Naive thymus-derived CD4-positive, alpha-beta T cell (primary cell): ENCODE measurements at regions not wholly inside any gene's neighbourhood (a gene's known extent, or its start where the extent isn't known, plus 50 kb on each side); places are given as distances from the start of the nearest gene placed in this dataset.

Source experiments
- ATAC-seq: fragments of 150-1000 bp; cut with Tn5 transposase; 2 replicates; pipeline ENCODE4 v1.10.0; 2021; ENCODE audit warnings: mild to moderate bottlenecking, moderate library complexity
- CTCF ChIA-PET: fragments of 350-600 bp; sonication (Branson Sonifier 250); formaldehyde crosslinking; loops from one replicate; lab custom pipeline; 2021; ENCODE audit warnings: antibody characterized with exemption; lab: Charles Lee
- POLR2A ChIA-PET: fragments of 350-600 bp; sonication (Branson Sonifier 250); formaldehyde crosslinking; loops from one replicate; lab custom pipeline; 2021; ENCODE audit warnings: antibody characterized with exemption, inconsistent platforms; lab: Charles Lee
- DNase-seq, 9 donors: peaks; one replicate each; pipeline versions ENCODE4 v3.0.0 to v3.0.0-alpha.2; 2020 to 2022; ENCODE audit warnings: mixed read lengths in 1 of 9
- H3K27ac ChIP-seq: one replicate; pipeline ENCODE4 v1.7.0; 2013; ENCODE audit warnings: mild to moderate bottlenecking, low read depth, low read length, moderate library complexity
- H3K27me3 ChIP-seq, 2 donors: one replicate each; pipeline ENCODE4 v1.7.0; 2013; ENCODE audit warnings: low read length in 2 of 2, mild to moderate bottlenecking in 2 of 2, moderate library complexity in 2 of 2; ENCODE audit not compliant: control insufficient read depth in 2 of 2, insufficient read depth in 2 of 2
- H3K36me3 ChIP-seq, 3 experiments: 1 replicate in 2 of 3; 2 replicates in 1 of 3; pipeline ENCODE4 v1.7.0; 2013; ENCODE audit warnings: low read length in 3 of 3, mild to moderate bottlenecking in 3 of 3, moderate library complexity in 1 of 3; ENCODE audit not compliant: insufficient read depth in 3 of 3, control insufficient read depth in 2 of 3
- H3K4me1 ChIP-seq, 2 donors: one replicate each; pipeline ENCODE4 v1.7.0; 2013; ENCODE audit warnings: low read length in 2 of 2, mild to moderate bottlenecking in 2 of 2, moderate library complexity in 1 of 2; ENCODE audit not compliant: control insufficient read depth in 2 of 2, insufficient read depth in 2 of 2
- H3K4me3 ChIP-seq: 2 replicates; pipeline ENCODE4 v1.7.0; 2013; ENCODE audit warnings: mild to moderate bottlenecking, low read length
- H3K9me3 ChIP-seq, 3 experiments: 1 replicate in 2 of 3; 2 replicates in 1 of 3; pipeline ENCODE4 v1.7.0; 2013; ENCODE audit warnings: low read length in 3 of 3; ENCODE audit not compliant: control insufficient read depth in 2 of 3
- H3K27ac Mint-ChIP-seq, 9 donors: one replicate each; pipeline ENCODE4 v1.8.0; 2020 to 2022; ENCODE audit warnings: mixed read lengths in 9 of 9, mild to moderate bottlenecking in 8 of 9, moderate library complexity in 5 of 9, inconsistent platforms in 2 of 9
- H3K27me3 Mint-ChIP-seq, 5 donors: one replicate each; pipeline ENCODE4 v1.8.0; 2021 to 2022; ENCODE audit warnings: mixed read lengths in 5 of 5, mild to moderate bottlenecking in 1 of 5
- H3K36me3 Mint-ChIP-seq, 5 donors: one replicate each; pipeline ENCODE4 v1.8.0; 2020 to 2022; ENCODE audit warnings: mixed read lengths in 5 of 5, mild to moderate bottlenecking in 3 of 5, inconsistent platforms in 1 of 5
- H3K4me1 Mint-ChIP-seq, 7 donors: one replicate each; pipeline ENCODE4 v1.8.0; 2020 to 2022; ENCODE audit warnings: mixed read lengths in 7 of 7, mild to moderate bottlenecking in 3 of 7, inconsistent platforms in 1 of 7
- H3K4me3 Mint-ChIP-seq, 10 donors: one replicate each; pipeline ENCODE4 v1.8.0; 2020 to 2022; ENCODE audit warnings: mild to moderate bottlenecking in 10 of 10, mixed read lengths in 10 of 10, moderate library complexity in 6 of 10, inconsistent platforms in 2 of 10
- H3K9me3 Mint-ChIP-seq, 11 donors: one replicate each; pipeline ENCODE4 v1.8.0; 2020 to 2022; ENCODE audit warnings: mixed read lengths in 11 of 11, mild to moderate bottlenecking in 4 of 11, inconsistent platforms in 1 of 11, moderate library complexity in 1 of 11
- intact Hi-C, 2 donors: fragments of 100-400 bp; cut with micrococcal nuclease; formaldehyde crosslinking; loops; one replicate each; pipeline ENCODE4 v1.15.1; 2023

DNA sequence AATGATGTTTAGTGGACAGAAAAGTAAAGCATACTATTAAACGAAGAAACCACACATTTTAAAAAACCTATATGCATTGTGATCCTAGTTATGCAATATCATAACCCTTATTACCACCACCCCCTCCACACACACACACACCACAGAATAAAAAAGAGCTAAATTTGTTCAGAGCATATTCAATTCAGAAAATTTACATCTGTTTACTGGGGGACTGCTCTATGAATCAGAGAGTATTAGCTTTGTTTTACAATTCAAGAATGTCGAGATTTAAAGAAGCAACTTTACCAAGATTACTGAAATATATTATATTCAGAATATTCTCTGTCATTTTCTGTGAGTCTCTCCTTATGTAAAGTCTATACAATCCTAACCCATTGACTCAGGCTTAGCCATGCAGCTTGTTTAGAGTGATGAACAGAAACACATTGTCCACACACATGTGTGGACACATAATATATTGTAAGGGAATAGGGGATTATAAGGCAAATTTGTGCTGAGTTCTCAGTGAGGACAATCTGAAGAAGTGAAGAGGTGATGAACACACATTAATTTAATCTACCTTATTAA, 369.6 kb upstream of the MARCKS start:
- no peaks in the 10 kb centered on the region for H3K4me1 Mint-ChIP-seq
- H3K27me3 Mint-ChIP-seq, result no peaks in the 10 kb centered on the region
- ChIA-PET CTCF (no interaction called here), POLR2A (no interaction called here)
- ATAC-seq, result no peak
- DNase-seq, result no peak
- no peaks in the 10 kb centered on the region for H3K9me3 Mint-ChIP-seq
- no peak overlapping the region for H3K4me3 Mint-ChIP-seq
- H3K36me3 Mint-ChIP-seq, result no peaks in the 10 kb centered on the region
- Histone ChIP-seq H3K27ac (no peak overlapping the region), H3K36me3 (no peaks in the 10 kb centered on the region), H3K4me3 (no peak overlapping the region), H3K9me3 (no peaks in the 10 kb centered on the region), H3K27me3 (no peaks in the 10 kb centered on the region), H3K4me1 (no peaks in the 10 kb centered on the region)
- H3K27ac Mint-ChIP-seq, result no peak overlapping the region
- intact Hi-C loops, result no loop called here

DNA sequence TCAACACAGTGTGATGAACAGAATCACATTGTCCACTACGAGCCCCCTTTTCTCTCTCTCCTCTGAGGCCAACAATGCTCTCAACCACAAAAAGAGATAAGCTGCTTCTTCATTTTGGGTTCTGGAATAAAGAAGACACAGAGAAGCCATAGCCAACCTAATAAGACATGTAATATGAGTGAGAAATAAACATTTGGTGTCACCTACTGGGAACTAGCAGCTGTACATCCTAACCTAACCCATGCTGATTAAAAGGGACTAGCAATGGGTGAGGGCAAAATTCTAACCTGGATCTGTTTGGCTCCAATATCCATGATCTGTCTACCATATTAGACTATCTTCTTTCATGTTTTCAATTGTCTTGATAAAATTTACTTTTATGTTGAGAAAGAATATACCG, 369.1 kb upstream of the MARCKS start:
- no peaks in the 10 kb centered on the region for H3K9me3 ChIP-seq
- no peak overlapping the region for H3K4me3 ChIP-seq
- no peak for DNase-seq
- ChIA-PET POLR2A (no interaction called here), CTCF (no interaction called here)
- Mint-ChIP-seq H3K4me1 (no peaks in the 10 kb centered on the region), H3K36me3 (no peaks in the 10 kb centered on the region), H3K4me3 (no peak overlapping the region), H3K9me3 (no peaks in the 10 kb centered on the region), H3K27ac (no peak overlapping the region), H3K27me3 (no peaks in the 10 kb centered on the region)
- H3K27me3 ChIP-seq, result no peaks in the 10 kb centered on the region
- no peaks in the 10 kb centered on the region for H3K4me1 ChIP-seq
- no peaks in the 10 kb centered on the region for H3K36me3 ChIP-seq
- intact Hi-C loops, result no loop called here
- no peak overlapping the region for H3K27ac ChIP-seq
- ATAC-seq, result no peak

DNA sequence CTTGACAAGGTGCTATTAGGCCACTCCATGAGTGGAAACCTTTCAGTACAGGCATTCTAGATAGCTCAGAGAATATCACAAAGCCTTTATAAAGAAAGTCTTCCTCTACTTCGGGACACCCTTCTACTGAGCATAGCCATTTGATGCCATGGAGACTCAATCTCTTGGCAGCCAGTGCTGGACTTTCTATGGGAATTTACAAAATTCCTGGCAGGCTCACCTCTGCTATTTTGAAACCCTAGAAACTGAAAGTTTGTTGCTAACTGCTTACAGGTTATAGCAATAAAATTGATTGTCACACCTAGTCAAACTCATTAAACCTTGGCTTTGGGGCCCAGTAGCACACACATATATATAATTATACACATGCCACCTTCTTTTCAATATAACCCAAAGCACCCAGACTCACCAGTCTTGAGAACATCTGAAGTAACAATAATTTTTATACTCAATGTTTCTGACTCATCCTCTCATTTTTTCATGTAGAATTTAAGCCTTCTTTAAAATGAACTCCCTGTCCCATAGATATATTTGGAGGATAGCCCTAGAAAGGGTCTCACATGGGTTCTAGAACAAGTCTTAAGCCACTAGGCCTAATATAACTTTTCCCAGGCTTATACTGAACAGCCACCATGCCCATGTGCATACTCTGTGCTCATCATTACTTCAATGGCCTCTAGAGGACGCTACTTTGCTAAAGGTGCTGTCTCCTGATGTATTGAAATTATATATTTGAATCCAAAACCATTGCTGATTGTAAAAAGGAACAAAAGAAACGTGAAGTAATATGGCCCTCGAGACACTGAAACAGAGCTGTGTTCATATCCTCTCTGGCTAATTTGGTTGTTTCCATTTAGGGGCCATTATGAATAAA, 368.1 kb upstream of the MARCKS start:
- Histone ChIP-seq H3K27ac (no peak overlapping the region), H3K36me3 (no peaks in the 10 kb centered on the region), H3K9me3 (no peaks in the 10 kb centered on the region), H3K4me1 (no peaks in the 10 kb centered on the region), H3K4me3 (no peak overlapping the region), H3K27me3 (no peaks in the 10 kb centered on the region)
- intact Hi-C loops, result no loop called here
- Mint-ChIP-seq H3K36me3 (no peaks in the 10 kb centered on the region), H3K4me3 (no peak overlapping the region), H3K9me3 (no peaks in the 10 kb centered on the region), H3K27me3 (no peaks in the 10 kb centered on the region), H3K4me1 (no peaks in the 10 kb centered on the region), H3K27ac (no peak overlapping the region)
- DNase-seq, result no peak
- ChIA-PET POLR2A (no interaction called here), CTCF (no interaction called here)
- ATAC-seq, result no peak

DNA sequence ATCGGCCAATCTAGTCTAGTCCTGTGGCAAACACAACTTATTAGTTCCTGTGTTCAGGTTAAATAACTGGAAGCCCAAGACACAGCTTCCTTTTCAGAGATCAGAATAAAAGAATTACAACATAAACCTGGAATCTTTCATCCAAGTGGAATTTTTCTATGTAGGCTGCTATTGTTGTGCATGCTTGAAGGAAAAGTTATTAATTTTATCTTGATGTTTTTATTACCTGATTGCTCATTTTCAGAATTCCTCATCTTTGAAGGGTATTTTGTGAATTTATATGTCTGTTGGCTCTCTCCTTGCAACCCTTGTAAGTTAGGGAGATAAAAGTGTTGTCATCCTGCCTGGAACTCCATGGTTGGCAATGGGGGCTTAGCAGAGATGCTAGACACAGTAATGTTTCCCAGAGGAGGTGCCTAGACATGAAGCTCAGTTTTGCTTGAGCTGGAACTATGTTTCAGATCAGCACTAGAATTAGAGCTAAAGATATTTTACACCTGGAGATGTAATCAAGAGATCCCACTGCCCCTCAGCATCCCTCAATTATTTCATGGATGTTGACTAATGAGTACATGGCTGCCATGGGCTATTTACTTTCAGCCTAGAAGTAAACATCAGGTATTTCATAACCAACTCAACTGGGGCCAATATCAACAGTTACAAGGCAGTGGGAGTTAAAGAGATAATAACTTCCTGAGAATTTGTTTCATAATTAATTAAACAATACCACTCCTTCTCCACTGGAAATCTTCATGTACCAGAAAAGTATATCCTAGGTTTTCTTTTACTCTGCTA, 367.0 kb upstream of the MARCKS start:
- Mint-ChIP-seq H3K36me3 (no peaks in the 10 kb centered on the region), H3K27me3 (no peaks in the 10 kb centered on the region), H3K9me3 (no peaks in the 10 kb centered on the region), H3K27ac (no peak overlapping the region), H3K4me3 (no peak overlapping the region), H3K4me1 (no peaks in the 10 kb centered on the region)
- Histone ChIP-seq H3K27me3 (no peaks in the 10 kb centered on the region), H3K4me1 (no peaks in the 10 kb centered on the region), H3K27ac (no peak overlapping the region), H3K4me3 (no peak overlapping the region), H3K9me3 (no peaks in the 10 kb centered on the region), H3K36me3 (no peaks in the 10 kb centered on the region)
- DNase-seq, result no peak
- intact Hi-C loops, result no loop called here
- ChIA-PET CTCF (no interaction called here), POLR2A (no interaction called here)
- no peak for ATAC-seq

DNA sequence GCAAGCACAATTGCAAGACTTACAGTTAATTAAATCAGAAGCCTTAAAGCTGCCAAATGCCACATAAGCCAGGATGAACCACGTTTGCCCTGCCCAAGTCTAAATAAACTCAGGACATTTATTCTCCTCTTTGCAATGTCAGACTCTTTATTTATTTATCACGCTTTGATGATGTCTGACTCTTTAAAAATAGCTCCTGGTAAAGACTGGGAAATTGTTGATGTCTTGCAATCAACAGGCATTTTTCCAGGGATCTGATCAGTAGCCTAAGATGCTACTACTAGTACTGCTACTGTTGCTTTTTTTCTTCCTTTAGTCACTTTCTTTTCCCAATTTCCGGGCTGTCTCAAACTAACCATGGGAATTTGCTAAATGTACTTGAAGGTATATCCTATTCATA, 365.8 kb upstream of the MARCKS start:
- Histone ChIP-seq H3K27me3 (no peaks in the 10 kb centered on the region), H3K9me3 (no peaks in the 10 kb centered on the region), H3K4me3 (no peak overlapping the region), H3K36me3 (no peaks in the 10 kb centered on the region), H3K27ac (no peak overlapping the region), H3K4me1 (no peaks in the 10 kb centered on the region)
- intact Hi-C loops, result no loop called here
- no peaks in the 10 kb centered on the region for H3K27me3 Mint-ChIP-seq
- ChIA-PET CTCF (no interaction called here), POLR2A (no interaction called here)
- H3K27ac Mint-ChIP-seq, result no peak overlapping the region
- ATAC-seq (no peak), DNase-seq (no peak)
- no peaks in the 10 kb centered on the region for H3K9me3 Mint-ChIP-seq
- no peaks in the 10 kb centered on the region for H3K36me3 Mint-ChIP-seq
- no peak overlapping the region for H3K4me3 Mint-ChIP-seq
- H3K4me1 Mint-ChIP-seq, result no peaks in the 10 kb centered on the region

DNA sequence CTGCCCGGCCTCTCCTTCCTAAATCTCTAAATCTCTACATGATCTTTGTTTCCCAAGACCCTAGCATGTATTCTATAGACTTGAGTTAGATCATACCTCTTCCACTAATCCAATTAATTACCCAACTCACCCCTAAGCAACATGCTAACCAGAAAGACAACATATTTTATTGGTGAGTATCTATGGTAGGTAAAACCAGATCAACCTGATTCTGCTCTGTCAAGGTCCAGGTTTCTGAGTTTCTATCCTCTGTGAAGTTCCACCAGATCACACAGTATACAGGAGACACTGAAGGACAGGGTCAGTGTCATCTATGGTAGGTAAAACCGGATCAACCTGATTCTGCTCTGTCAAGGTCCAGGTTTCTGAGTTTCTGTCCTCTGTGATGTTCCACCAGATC, 363.2 kb upstream of the MARCKS start:
- Mint-ChIP-seq H3K4me3 (no peak overlapping the region), H3K4me1 (no peaks in the 10 kb centered on the region), H3K9me3 (peaks cover 0 to 4% (median 0%) of the 10 kb centered on the region in 11 donors), H3K27ac (no peak overlapping the region), H3K27me3 (no peaks in the 10 kb centered on the region), H3K36me3 (no peaks in the 10 kb centered on the region)
- H3K4me3 ChIP-seq, result no peak overlapping the region
- ChIA-PET POLR2A (no interaction called here), CTCF (no interaction called here)
- ATAC-seq, result no peak
- no peak overlapping the region for H3K27ac ChIP-seq
- H3K27me3 ChIP-seq, result no peaks in the 10 kb centered on the region
- no peak for DNase-seq
- no peaks in the 10 kb centered on the region for H3K9me3 ChIP-seq
- no peaks in the 10 kb centered on the region for H3K4me1 ChIP-seq
- H3K36me3 ChIP-seq, result no peaks in the 10 kb centered on the region
- intact Hi-C loops, result no loop called here
